HepG2 (cell line): ENCODE measurements at regions not wholly inside any gene's neighbourhood (a gene's known extent, or its start where the extent isn't known, plus 50 kb on each side); places are given as distances from the start of the nearest gene placed in this dataset.

Experiments used
- ATAC-seq: fragments of 200-7000 bp; cut with Tn5 transposase; 3 replicates; pipeline ENCODE4 v1.9.1; 2020; ENCODE audit warnings: mild to moderate bottlenecking, moderate library complexity
- BruUV-seq: library from RNA; stranded (reverse); fragments of 400-500 nt; replicated peaks from 2 replicates; lab custom pipeline; 2021; lab: Mats Ljungman, UMichigan
- CTCF ChIA-PET: fragments of 300-600 bp; formaldehyde crosslinking; extraction: SDS; loops from one replicate; lab custom pipeline; 2021; ENCODE audit warnings: low total read pairs, inconsistent platforms, low intra/inter-chr PET ratio; lab: Yijun Ruan, JAX
- POLR2A ChIA-PET: fragments of 350-600 bp; sonication (Branson Sonifier 250); formaldehyde crosslinking; loops from one replicate; lab custom pipeline; 2020; ENCODE audit warnings: antibody characterized with exemption, inconsistent platforms; lab: Yijun Ruan, JAX
- DNase-seq: peaks from one replicate; pipeline ENCODE4 v3.0.0-alpha.2; 2015; ENCODE audit warnings: low spot score
- FAIRE-seq: peaks from 3 replicates; lab custom pipeline; 2011; peaks lifted over from hg19 to GRCh38; lab: Jason Lieb, UNC
- H2AFZ ChIP-seq: one replicate; pipeline ENCODE4 v1.6.1; 2011; ENCODE audit warnings: low read length, inconsistent platforms
- H3K27ac ChIP-seq: fragments of 300-600 bp; 3 replicates; pipeline ENCODE4 v1.8.0; 2011; ENCODE audit warnings: mixed run types, mild to moderate bottlenecking, mixed read lengths, low read length, inconsistent platforms; ENCODE audit not compliant: insufficient read depth; ENCODE audit errors: extremely low read length
- H3K27me3 ChIP-seq, 2 experiments: fragments of 200-600 bp in 1 of 2; 2 replicates in 1 of 2; 3 replicates in 1 of 2; pipeline versions ENCODE4 v1.6.0 to v1.8.0; 2011; ENCODE audit warnings: low read length in 2 of 2, mild to moderate bottlenecking in 2 of 2, moderate library complexity in 2 of 2, inconsistent platforms in 1 of 2; ENCODE audit not compliant: insufficient read depth in 2 of 2, control insufficient read depth in 1 of 2
- H3K36me3 ChIP-seq, 2 experiments: fragments of 200-600 bp in 1 of 2; replicated peaks in 1 of 2; 2 replicates in 1 of 2; 3 replicates in 1 of 2; pipeline versions ENCODE4 v1.5.1 to v1.8.0; 2011; ENCODE audit warnings: low read length in 2 of 2, inconsistent platforms in 1 of 2; ENCODE audit not compliant: insufficient read depth in 2 of 2, control insufficient read depth in 1 of 2
- H3K4me1 ChIP-seq: 2 replicates; pipeline ENCODE4 v1.5.1; 2012; ENCODE audit warnings: low read length, inconsistent platforms; ENCODE audit not compliant: insufficient read depth
- H3K4me2 ChIP-seq: 2 replicates; pipeline ENCODE4 v1.6.0; 2011; ENCODE audit warnings: low read depth, low read length, inconsistent platforms
- H3K4me3 ChIP-seq, 3 experiments: fragments of 200-600 bp in 1 of 3; sonication (generic), shearing (Covaris generic) in 1 of 3; replicated peaks in 1 of 3; 2 replicates each; pipeline ENCODE4 v1.5.1; 2011 to 2016; ENCODE audit warnings: low read length in 3 of 3, inconsistent platforms in 2 of 3, low read depth in 2 of 3, mild to moderate bottlenecking in 2 of 3, control low read depth in 1 of 3, mixed read lengths in 1 of 3; ENCODE audit not compliant: insufficient read depth in 1 of 3
- H3K79me2 ChIP-seq: one replicate; pipeline ENCODE4 v1.6.1; 2011; ENCODE audit warnings: low read length, inconsistent platforms; ENCODE audit not compliant: insufficient read depth
- H3K9ac ChIP-seq: 2 replicates; pipeline ENCODE4 v1.6.0; 2011; ENCODE audit warnings: mild to moderate bottlenecking, low read depth, low read length, inconsistent platforms; ENCODE audit not compliant: insufficient read depth
- H3K9me3 ChIP-seq: 2 replicates; pipeline ENCODE4 v1.5.1; 2012; ENCODE audit warnings: mild to moderate bottlenecking, low read length
- H4K20me1 ChIP-seq: 2 replicates; pipeline ENCODE4 v1.6.0; 2011; ENCODE audit warnings: inconsistent platforms, mild to moderate bottlenecking, low read length, moderate library complexity; ENCODE audit not compliant: insufficient read depth
- ELF1 ChIP-seq: sonication (generic); formaldehyde crosslinking; IDR thresholded peaks from 2 replicates; pipeline ENCODE4 v1.4.0; 2020; ENCODE audit warnings: missing genetic modification reagents
- JARID2 ChIP-seq: sonication (generic); formaldehyde crosslinking; IDR thresholded peaks from 2 replicates; pipeline ENCODE4 v1.8.1; 2023; ENCODE audit warnings: missing genetic modification reagents, inconsistent platforms; ENCODE audit not compliant: insufficient replicate concordance
- KAT7 ChIP-seq: IDR thresholded peaks from 2 replicates; pipeline ENCODE4 v1.6.1; 2018; ENCODE audit warnings: borderline replicate concordance, missing compliant biosample characterization
- RFX1 ChIP-seq: fragments of 450-650 bp; IDR thresholded peaks from 2 replicates; pipeline ENCODE4 v1.6.1; 2017
- ZMYM2 ChIP-seq: sonication (generic); formaldehyde crosslinking; IDR thresholded peaks from 2 replicates; pipeline ENCODE4 v1.8.0; 2022; ENCODE audit warnings: mild to moderate bottlenecking, missing genetic modification reagents
- ZNF567 ChIP-seq: sonication (generic); formaldehyde crosslinking; IDR thresholded peaks from 2 replicates; pipeline ENCODE4 v1.8.1; 2023; ENCODE audit warnings: mild to moderate bottlenecking, missing genetic modification reagents, borderline replicate concordance
- ZNF766 ChIP-seq: sonication (generic); formaldehyde crosslinking; IDR thresholded peaks from 2 replicates; pipeline ENCODE4 v1.5.0; 2020; ENCODE audit warnings: missing genetic modification reagents, borderline replicate concordance
- WGBS: methylation state at CpG from one replicate; pipeline ENCODE4 v1.1.6; 2017; ENCODE audit warnings: low lambda C conversion rate; 5-methylcytosine and 5-hydroxymethylcytosine counted together
- in situ Hi-C: cut with HindIII; loops from 2 replicates; pipeline ENCODE4 v1.10.0; 2017; ENCODE audit warnings: low pct_unique_long_range_greater_than_20kb; ENCODE audit not compliant: extremely low pct_ligation_motif_present
- intact Hi-C: fragments of 100-400 bp; cut with micrococcal nuclease; formaldehyde crosslinking; loops from one replicate; pipeline ENCODE4 v1.10.0; 2022; ENCODE audit not compliant: unreplicated experiment
- TF ChIP-seq, protein P1 (sequence below): sonication (generic); formaldehyde crosslinking; IDR thresholded peaks from 2 replicates; pipeline ENCODE4 v1.5.1; 2020; ENCODE audit warnings: mild to moderate bottlenecking, moderate library complexity, missing genetic modification reagents
- TF ChIP-seq, protein P2 (sequence below): IDR thresholded peaks from 2 replicates; pipeline ENCODE4 v1.6.1; 2016; ENCODE audit warnings: missing genetic modification reagents, missing compliant biosample characterization

DNA sequence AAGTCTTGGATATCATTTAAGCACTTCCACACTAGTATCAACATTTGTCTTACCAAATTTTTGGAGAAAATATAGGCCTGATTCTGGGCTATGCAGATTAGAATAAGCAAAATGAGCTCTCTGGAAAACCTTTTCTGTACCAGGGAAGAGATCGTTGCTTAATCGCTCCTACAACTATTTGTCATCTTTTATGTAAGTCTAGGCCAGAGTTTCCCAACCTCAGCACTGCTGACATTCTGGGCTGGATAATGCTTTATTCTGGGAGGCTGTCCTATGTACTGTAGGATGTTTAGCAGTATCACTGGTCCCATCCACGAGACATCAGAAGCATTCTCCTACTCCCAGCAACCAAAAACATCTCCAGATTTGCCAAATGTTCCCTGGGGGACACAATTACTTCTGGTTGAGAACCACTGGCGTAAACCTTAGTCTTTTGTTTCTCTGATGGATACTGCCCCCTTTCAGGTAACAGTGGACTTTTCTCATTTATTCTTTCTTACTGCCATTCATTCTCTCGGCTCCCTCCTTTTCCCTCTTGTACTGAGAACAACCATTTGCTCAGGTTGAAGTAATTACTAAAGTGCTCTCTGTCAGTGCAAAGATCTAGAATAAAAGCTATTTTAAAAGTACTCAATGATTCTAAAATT lies 316.9 kb upstream of the E2F7 start:
- TF ChIP-seq RFX1 (no peak), ZNF567 (CRISPR knock-in tag) (no peak), JARID2 (CRISPR knock-in tag) (no peak), ELF1 (CRISPR knock-in tag) (no peak), ZNF766 (no peak)
- Histone ChIP-seq H3K4me2 (no peak overlapping the region), H3K27ac (no peak overlapping the region), H4K20me1 (no peaks in the 10 kb centered on the region), H3K9me3 (no peaks in the 10 kb centered on the region), H3K4me3 (no peak overlapping the region), H3K79me2 (no peaks in the 10 kb centered on the region), H3K9ac (no peak overlapping the region), H2AFZ (no peak overlapping the region), H3K36me3 (no peaks in the 10 kb centered on the region), H3K27me3 (no peaks in the 10 kb centered on the region), H3K4me1 (no peaks in the 10 kb centered on the region)
- CTCF ChIA-PET: no interaction called here
- no peak for ATAC-seq
- no peak for FAIRE-seq
- POLR2A ChIA-PET: no interaction called here
- BruUV-seq: no TSS peak
- in situ Hi-C loops: no loop called here
- intact Hi-C loops: no loop called here
- DNase-seq: no peak
- 9% methylated on average over 5 of the region's 5 CpGs for WGBS

DNA sequence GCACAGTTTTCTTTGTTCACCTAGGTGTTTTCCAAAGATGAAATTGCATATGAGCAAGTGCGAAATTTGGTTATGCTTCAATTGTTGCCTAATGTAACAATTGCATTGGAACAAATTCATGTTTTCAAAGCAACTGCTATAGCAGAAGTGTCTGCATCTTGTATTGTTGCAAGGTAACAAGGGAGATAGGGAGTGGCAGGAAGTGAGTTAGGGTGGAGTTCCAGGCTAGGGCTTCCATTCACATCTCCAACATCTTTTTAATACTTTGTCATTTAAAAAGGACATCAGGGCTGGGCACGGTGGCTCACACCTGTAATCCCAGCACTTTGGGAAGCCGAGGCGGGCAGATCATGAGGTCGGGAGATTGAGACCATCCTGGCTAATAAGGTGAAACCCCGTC lies 312.3 kb upstream of the E2F7 start:
- intact Hi-C loops: no loop called here
- POLR2A ChIA-PET: no interaction called here
- no peak for FAIRE-seq

More for the DNA sequence above, 312.3 kb upstream of the E2F7 start:
- no peak overlapping the region for H3K27ac ChIP-seq
- CTCF ChIA-PET: no interaction called here
- H3K27me3 ChIP-seq: no peaks in the 10 kb centered on the region
- no peak overlapping the region for H2AFZ ChIP-seq
- H3K4me3 ChIP-seq: no peak overlapping the region
- no TSS peak for BruUV-seq
- no peaks in the 10 kb centered on the region for H3K9me3 ChIP-seq
- TF ChIP-seq, protein P1, sequence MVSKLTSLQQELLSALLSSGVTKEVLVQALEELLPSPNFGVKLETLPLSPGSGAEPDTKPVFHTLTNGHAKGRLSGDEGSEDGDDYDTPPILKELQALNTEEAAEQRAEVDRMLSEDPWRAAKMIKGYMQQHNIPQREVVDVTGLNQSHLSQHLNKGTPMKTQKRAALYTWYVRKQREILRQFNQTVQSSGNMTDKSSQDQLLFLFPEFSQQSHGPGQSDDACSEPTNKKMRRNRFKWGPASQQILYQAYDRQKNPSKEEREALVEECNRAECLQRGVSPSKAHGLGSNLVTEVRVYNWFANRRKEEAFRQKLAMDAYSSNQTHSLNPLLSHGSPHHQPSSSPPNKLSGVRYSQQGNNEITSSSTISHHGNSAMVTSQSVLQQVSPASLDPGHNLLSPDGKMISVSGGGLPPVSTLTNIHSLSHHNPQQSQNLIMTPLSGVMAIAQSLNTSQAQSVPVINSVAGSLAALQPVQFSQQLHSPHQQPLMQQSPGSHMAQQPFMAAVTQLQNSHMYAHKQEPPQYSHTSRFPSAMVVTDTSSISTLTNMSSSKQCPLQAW (CRISPR knock-in tag): no peak
- TF ChIP-seq, protein P2, sequence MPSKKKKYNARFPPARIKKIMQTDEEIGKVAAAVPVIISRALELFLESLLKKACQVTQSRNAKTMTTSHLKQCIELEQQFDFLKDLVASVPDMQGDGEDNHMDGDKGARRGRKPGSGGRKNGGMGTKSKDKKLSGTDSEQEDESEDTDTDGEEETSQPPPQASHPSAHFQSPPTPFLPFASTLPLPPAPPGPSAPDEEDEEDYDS (CRISPR knock-in tag): no peak
- no peak for TF ChIP-seq ZMYM2 (CRISPR knock-in tag)
- no peak for TF ChIP-seq KAT7
- no peaks in the 10 kb centered on the region for H3K36me3 ChIP-seq
- DNase-seq (no peak), ATAC-seq (no peak)
- no peak overlapping the region for H3K9ac ChIP-seq
- 4% methylated on average over 6 of the region's 6 CpGs for whole genome bisulfite sequencing
- no peaks in the 10 kb centered on the region for H3K4me1 ChIP-seq
- H4K20me1 ChIP-seq: no peaks in the 10 kb centered on the region
- no peaks in the 10 kb centered on the region for H3K79me2 ChIP-seq
- no peak overlapping the region for H3K4me2 ChIP-seq
- in situ Hi-C loops: no loop called here
